H9 (cell line): ENCODE measurements at regions not wholly inside any gene's neighbourhood (a gene's known extent, or its start where the extent isn't known, plus 50 kb on each side); places are given as distances from the start of the nearest gene placed in this dataset.

ENCODE experiments used
- DNase-seq: peaks from one replicate; pipeline ENCODE4 v3.0.0-alpha.2; 2017
- H2AFZ ChIP-seq: one replicate; pipeline ENCODE4 v1.6.1; 2013; ENCODE audit warnings: mild to moderate bottlenecking, low read length, control low read depth, moderate library complexity
- H2AK5ac ChIP-seq: 2 replicates; pipeline ENCODE4 v1.6.1; 2013; ENCODE audit warnings: low read length, control low read depth, mixed read lengths; ENCODE audit not compliant: insufficient read length
- H2BK120ac ChIP-seq: one replicate; pipeline ENCODE4 v1.6.1; 2013; ENCODE audit warnings: low read depth, mild to moderate bottlenecking, low read length, control low read depth, inconsistent platforms; ENCODE audit not compliant: poor library complexity, severe bottlenecking
- H2BK12ac ChIP-seq: 2 replicates; pipeline ENCODE4 v1.6.1; 2013; ENCODE audit warnings: low read length, control low read depth, mixed read lengths, low read depth; ENCODE audit not compliant: insufficient read length
- H2BK15ac ChIP-seq: 2 replicates; pipeline ENCODE4 v1.6.1; 2013; ENCODE audit warnings: low read depth, low read length, control low read depth
- H2BK20ac ChIP-seq: one replicate; pipeline ENCODE4 v1.6.1; 2013; ENCODE audit warnings: low read depth, mild to moderate bottlenecking, low read length, control low read depth, inconsistent platforms; ENCODE audit not compliant: poor library complexity, severe bottlenecking
- H2BK5ac ChIP-seq: 2 replicates; pipeline ENCODE4 v1.6.1; 2013; ENCODE audit warnings: low read length, control low read depth, mixed read lengths; ENCODE audit not compliant: insufficient read length
- H3K14ac ChIP-seq: 2 replicates; pipeline ENCODE4 v1.6.1; 2013; ENCODE audit warnings: low read length, control low read depth; ENCODE audit not compliant: insufficient read depth
- H3K18ac ChIP-seq: 2 replicates; pipeline ENCODE4 v1.6.1; 2013; ENCODE audit warnings: low read depth, mild to moderate bottlenecking, mixed read lengths, low read length, control low read depth; ENCODE audit not compliant: insufficient read length
- H3K23ac ChIP-seq: 2 replicates; pipeline ENCODE4 v1.6.1; 2013; ENCODE audit warnings: low read length, control low read depth, mixed read lengths, low read depth; ENCODE audit not compliant: insufficient read length
- H3K23me2 ChIP-seq: 2 replicates; pipeline ENCODE4 v1.6.1; 2013; ENCODE audit warnings: low read depth, mild to moderate bottlenecking, mixed read lengths, low read length, control low read depth; ENCODE audit not compliant: insufficient read length, poor library complexity, severe bottlenecking
- H3K27ac ChIP-seq: 2 replicates; pipeline ENCODE4 v1.5.1; 2013; ENCODE audit warnings: low read length, control low read depth, mixed read lengths, low read depth; ENCODE audit not compliant: insufficient read length
- H3K27me3 ChIP-seq: 2 replicates; pipeline ENCODE4 v1.6.1; 2013; ENCODE audit warnings: low read length, control low read depth, inconsistent platforms; ENCODE audit not compliant: insufficient read depth
- H3K4ac ChIP-seq: 2 replicates; pipeline ENCODE4 v1.6.1; 2013; ENCODE audit warnings: low read depth, mild to moderate bottlenecking, control low read depth, inconsistent platforms, low read length, moderate library complexity
- H3K4me1 ChIP-seq: 2 replicates; pipeline ENCODE4 v1.6.1; 2013; ENCODE audit warnings: low read length, control low read depth, inconsistent platforms; ENCODE audit not compliant: insufficient read depth
- H3K4me2 ChIP-seq: 2 replicates; pipeline ENCODE4 v1.6.1; 2013; ENCODE audit warnings: low read length, control low read depth, mixed read lengths; ENCODE audit not compliant: insufficient read length, insufficient read depth
- H3K56ac ChIP-seq: 2 replicates; pipeline ENCODE4 v1.6.1; 2013; ENCODE audit warnings: low read depth, mild to moderate bottlenecking, mixed read lengths, low read length, control low read depth; ENCODE audit not compliant: insufficient read length
- H3K79me1 ChIP-seq: 2 replicates; pipeline ENCODE4 v1.6.1; 2013; ENCODE audit warnings: low read depth, mild to moderate bottlenecking, moderate library complexity, low read length, control low read depth, inconsistent platforms; ENCODE audit not compliant: insufficient read depth, poor library complexity, severe bottlenecking
- H3K79me2 ChIP-seq: 2 replicates; pipeline ENCODE4 v1.6.1; 2013; ENCODE audit warnings: low read length, control low read depth, inconsistent platforms; ENCODE audit not compliant: insufficient read depth
- H3K9ac ChIP-seq: 2 replicates; pipeline ENCODE4 v1.6.1; 2013; ENCODE audit warnings: low read length, control low read depth, mixed read lengths; ENCODE audit not compliant: insufficient read length; ENCODE audit errors: extremely low read depth
- H3K9me3 ChIP-seq: one replicate; pipeline ENCODE4 v1.6.1; 2013; ENCODE audit warnings: low read depth, low read length, inconsistent platforms; ENCODE audit not compliant: control insufficient read depth
- H3T11ph ChIP-seq: one replicate; pipeline ENCODE4 v1.6.1; 2013; ENCODE audit warnings: mild to moderate bottlenecking, low read length, control low read depth, inconsistent platforms
- H4K20me1 ChIP-seq: one replicate; pipeline ENCODE4 v1.6.1; 2013; ENCODE audit not compliant: control insufficient read depth, insufficient read length, insufficient read depth
- H4K5ac ChIP-seq: 2 replicates; pipeline ENCODE4 v1.6.1; 2013; ENCODE audit warnings: low read depth, mild to moderate bottlenecking, mixed read lengths, low read length, control low read depth; ENCODE audit not compliant: insufficient read length
- H4K8ac ChIP-seq: replicated peaks from 2 replicates; pipeline ENCODE4 v1.6.1; 2013; ENCODE audit warnings: low read length, control low read depth, mixed read lengths, low read depth; ENCODE audit not compliant: insufficient read length
- H4K91ac ChIP-seq: 2 replicates; pipeline ENCODE4 v1.6.1; 2013; ENCODE audit warnings: low read depth, mild to moderate bottlenecking, moderate library complexity, mixed read lengths, low read length, control low read depth; ENCODE audit not compliant: insufficient read length
- H3K27ac Mint-ChIP-seq, 3 experiments: 2 replicates in 2 of 3; 3 replicates in 1 of 3; pipeline ENCODE4 v1.8.0; 2020 to 2021; ENCODE audit warnings: mixed read lengths in 3 of 3, mild to moderate bottlenecking in 1 of 3, moderate library complexity in 1 of 3
- H3K27me3 Mint-ChIP-seq: 2 replicates; pipeline ENCODE4 v1.8.0; 2021; ENCODE audit warnings: low read depth, mild to moderate bottlenecking, moderate library complexity, mixed read lengths
- H3K36me3 Mint-ChIP-seq, 3 experiments: 2 replicates in 2 of 3; 3 replicates in 1 of 3; pipeline ENCODE4 v1.8.0; 2020 to 2021; ENCODE audit warnings: low read depth in 3 of 3, mixed read lengths in 3 of 3; ENCODE audit not compliant: insufficient read depth in 1 of 3
- H3K4me1 Mint-ChIP-seq, 2 experiments: 2 replicates each; pipeline ENCODE4 v1.8.0; 2020; ENCODE audit warnings: mixed read lengths in 2 of 2
- H3K4me3 Mint-ChIP-seq, 2 experiments: 2 replicates in 1 of 2; 3 replicates in 1 of 2; pipeline ENCODE4 v1.8.0; 2020 to 2021; ENCODE audit warnings: mild to moderate bottlenecking in 2 of 2, mixed read lengths in 2 of 2, moderate library complexity in 1 of 2
- H3K9me3 Mint-ChIP-seq, 2 experiments: 2 replicates in 1 of 2; 3 replicates in 1 of 2; pipeline ENCODE4 v1.8.0; 2020; ENCODE audit warnings: mild to moderate bottlenecking in 2 of 2, mixed read lengths in 2 of 2, moderate library complexity in 1 of 2
- CTCF ChIP-seq: fragments of 200-600 bp; sonication (generic); conservative IDR thresholded peaks from 3 replicates; pipeline ENCODE4 v1.8.0; 2021; ENCODE audit warnings: antibody characterized with exemption, mild to moderate bottlenecking
- WGBS: extraction: QIAGEN DNeasy Blood & Tissue Kit; methylation state at CpG from one replicate; pipeline ENCODE4 v1.1.7; 2013; ENCODE audit warnings: missing lambda C conversion rate, low lambda C conversion rate, mixed read lengths; ENCODE audit not compliant: insufficient read length; ENCODE audit errors: extremely low coverage; 5-methylcytosine and 5-hydroxymethylcytosine counted together

DNA sequence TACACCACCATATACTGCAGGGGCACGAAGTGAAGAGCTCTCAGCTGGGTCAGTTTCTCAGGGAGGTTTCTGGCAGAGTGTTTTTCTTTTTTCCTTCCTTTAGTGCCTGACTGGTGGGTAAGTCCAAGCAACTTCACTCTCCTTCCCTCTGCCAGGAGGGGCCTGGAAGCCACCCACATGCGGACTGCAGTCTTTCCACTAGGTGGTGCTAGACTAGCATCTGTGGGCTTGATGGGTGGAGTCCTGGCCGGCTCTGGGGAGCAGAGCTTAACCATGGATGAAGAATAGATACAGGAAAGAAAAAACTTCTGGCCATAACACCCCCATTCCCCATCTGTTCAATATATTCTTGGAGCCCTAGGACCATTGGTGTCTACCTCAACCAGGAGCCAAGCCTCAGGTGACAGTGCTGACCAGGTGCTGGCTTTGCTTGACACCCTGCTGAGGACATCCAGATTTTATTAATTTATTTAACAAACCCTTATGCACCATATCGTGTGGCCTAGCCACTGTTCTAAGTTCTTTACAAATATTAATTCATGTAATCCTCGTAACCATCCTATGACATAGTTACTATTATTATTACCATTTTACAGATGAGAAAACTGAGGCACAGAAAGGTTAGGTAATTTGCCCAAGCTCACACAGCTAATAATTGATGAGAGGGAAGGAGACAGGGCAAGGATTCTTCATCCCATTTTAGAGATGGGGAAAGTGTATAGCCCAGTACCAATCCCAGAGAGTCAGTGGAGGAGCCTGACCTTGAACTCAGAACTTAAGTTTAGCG lies 126.7 kb upstream of the CSF3R start:
- Histone ChIP-seq H3K4ac (no peak overlapping the region), H2BK5ac (no peak overlapping the region), H2AFZ (no peak overlapping the region), H3K23me2 (no peaks in the 10 kb centered on the region), H3T11ph (no peak overlapping the region), H3K18ac (no peak overlapping the region), H3K9me3 (no peaks in the 10 kb centered on the region), H2BK12ac (no peak overlapping the region), H3K23ac (no peak overlapping the region), H3K79me1 (no peaks in the 10 kb centered on the region), H3K27me3 (no peaks in the 10 kb centered on the region), H4K8ac (no peak overlapping the region), H3K79me2 (no peaks in the 10 kb centered on the region), H4K5ac (no peak overlapping the region), H4K20me1 (peaks cover 3% of the 10 kb centered on the region), H3K4me2 (no peak overlapping the region), H2BK20ac (no peak overlapping the region), H4K91ac (no peak overlapping the region), H3K27ac (no peak overlapping the region), H2BK120ac (no peak overlapping the region), H2AK5ac (no peak overlapping the region), H3K14ac (no peak overlapping the region), H2BK15ac (no peak overlapping the region), H3K4me1 (no peaks in the 10 kb centered on the region), H3K56ac (no peak overlapping the region), H3K9ac (no peak overlapping the region)
- no peaks in the 10 kb centered on the region for H3K9me3 Mint-ChIP-seq
- no peak overlapping the region for H3K4me3 Mint-ChIP-seq
- no peaks in the 10 kb centered on the region; a peak in 1 of 4 replicates for H3K4me1 Mint-ChIP-seq
- no peak overlapping the region for H3K27ac Mint-ChIP-seq
- no peaks in the 10 kb centered on the region for H3K36me3 Mint-ChIP-seq
- no CpG with 5 or more reads among the region's 6 CpGs for WGBS
- DNase-seq = peak; percentile 84
- peak; percentile 95 for TF ChIP-seq CTCF
- peaks cover 4% of the 10 kb centered on the region for H3K27me3 Mint-ChIP-seq
